H1 (cell line): ENCODE measurements at regions not wholly inside any gene's neighbourhood (a gene's known extent, or its start where the extent isn't known, plus 50 kb on each side); places are given as distances from the start of the nearest gene placed in this dataset.

Experiments
- KDM5A ChIP-seq: fragments of 200-600 bp; IDR thresholded peaks from 2 replicates; pipeline ENCODE4 v1.7.1; 2012; ENCODE audit warnings: mild to moderate bottlenecking, low read length, inconsistent platforms, mixed read lengths
- NANOG ChIP-seq: IDR thresholded peaks from 2 replicates; pipeline ENCODE4 v1.6.1; 2011; ENCODE audit warnings: low read length, low read depth, mild to moderate bottlenecking, inconsistent platforms; ENCODE audit not compliant: insufficient read depth, poor library complexity, severe bottlenecking
- TAF1 ChIP-seq: IDR thresholded peaks from 2 replicates; pipeline ENCODE4 v1.6.1; 2011; ENCODE audit warnings: mild to moderate bottlenecking, low read depth, low read length

GRCh38 chr6:155786528-155786927, 330.9 kb upstream of the NOX3 start (continued):
- TF ChIP-seq TAF1 (no peak), KDM5A (no peak), NANOG (no peak)
- TF ChIP-seq, all 59 proteins: peak for 0
